ENCODE measurements at regions not wholly inside any gene's neighbourhood (a gene's known extent, or its start where the extent isn't known, plus 50 kb on each side); places are given as distances from the start of the nearest gene placed in this dataset.

DNA sequence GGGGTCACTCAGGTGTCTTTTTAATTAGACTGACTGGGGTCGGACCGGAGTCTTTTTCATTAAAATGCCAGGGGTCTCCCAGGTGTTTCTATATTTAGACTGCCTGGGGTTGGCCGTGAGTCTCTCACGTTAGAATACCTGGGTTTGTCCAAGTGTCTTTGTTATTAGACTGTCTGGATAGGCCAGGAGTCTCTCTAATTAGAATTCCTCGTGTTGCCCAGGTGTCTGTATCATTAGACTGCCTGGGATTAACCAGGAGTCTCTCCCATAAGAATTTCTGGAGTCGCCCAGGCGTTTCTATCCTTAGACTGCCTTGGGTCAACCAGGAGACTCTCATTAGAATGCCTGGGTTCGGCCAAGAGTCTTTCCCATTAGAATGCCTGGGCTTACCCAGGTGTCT is 1445.7 kb downstream of the UQCRFS1 start:
- TF ChIP-seq GABPA (IDR thresholded peaks at IDR 0.05; ENCODE audit: low read depth): no peak
- no peak for TF ChIP-seq POU2F2 (IDR thresholded peaks at IDR 0.05; ENCODE audit: borderline replicate concordance, low read depth, low read length)
- TF ChIP-seq, protein P1, sequence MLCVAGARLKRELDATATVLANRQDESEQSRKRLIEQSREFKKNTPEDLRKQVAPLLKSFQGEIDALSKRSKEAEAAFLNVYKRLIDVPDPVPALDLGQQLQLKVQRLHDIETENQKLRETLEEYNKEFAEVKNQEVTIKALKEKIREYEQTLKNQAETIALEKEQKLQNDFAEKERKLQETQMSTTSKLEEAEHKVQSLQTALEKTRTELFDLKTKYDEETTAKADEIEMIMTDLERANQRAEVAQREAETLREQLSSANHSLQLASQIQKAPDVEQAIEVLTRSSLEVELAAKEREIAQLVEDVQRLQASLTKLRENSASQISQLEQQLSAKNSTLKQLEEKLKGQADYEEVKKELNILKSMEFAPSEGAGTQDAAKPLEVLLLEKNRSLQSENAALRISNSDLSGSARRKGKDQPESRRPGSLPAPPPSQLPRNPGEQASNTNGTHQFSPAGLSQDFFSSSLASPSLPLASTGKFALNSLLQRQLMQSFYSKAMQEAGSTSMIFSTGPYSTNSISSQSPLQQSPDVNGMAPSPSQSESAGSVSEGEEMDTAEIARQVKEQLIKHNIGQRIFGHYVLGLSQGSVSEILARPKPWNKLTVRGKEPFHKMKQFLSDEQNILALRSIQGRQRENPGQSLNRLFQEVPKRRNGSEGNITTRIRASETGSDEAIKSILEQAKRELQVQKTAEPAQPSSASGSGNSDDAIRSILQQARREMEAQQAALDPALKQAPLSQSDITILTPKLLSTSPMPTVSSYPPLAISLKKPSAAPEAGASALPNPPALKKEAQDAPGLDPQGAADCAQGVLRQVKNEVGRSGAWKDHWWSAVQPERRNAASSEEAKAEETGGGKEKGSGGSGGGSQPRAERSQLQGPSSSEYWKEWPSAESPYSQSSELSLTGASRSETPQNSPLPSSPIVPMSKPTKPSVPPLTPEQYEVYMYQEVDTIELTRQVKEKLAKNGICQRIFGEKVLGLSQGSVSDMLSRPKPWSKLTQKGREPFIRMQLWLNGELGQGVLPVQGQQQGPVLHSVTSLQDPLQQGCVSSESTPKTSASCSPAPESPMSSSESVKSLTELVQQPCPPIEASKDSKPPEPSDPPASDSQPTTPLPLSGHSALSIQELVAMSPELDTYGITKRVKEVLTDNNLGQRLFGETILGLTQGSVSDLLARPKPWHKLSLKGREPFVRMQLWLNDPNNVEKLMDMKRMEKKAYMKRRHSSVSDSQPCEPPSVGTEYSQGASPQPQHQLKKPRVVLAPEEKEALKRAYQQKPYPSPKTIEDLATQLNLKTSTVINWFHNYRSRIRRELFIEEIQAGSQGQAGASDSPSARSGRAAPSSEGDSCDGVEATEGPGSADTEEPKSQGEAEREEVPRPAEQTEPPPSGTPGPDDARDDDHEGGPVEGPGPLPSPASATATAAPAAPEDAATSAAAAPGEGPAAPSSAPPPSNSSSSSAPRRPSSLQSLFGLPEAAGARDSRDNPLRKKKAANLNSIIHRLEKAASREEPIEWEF (IDR thresholded peaks at IDR 0.05; ENCODE audit: insufficient replicate concordance, low read depth, low read length): no peak
- no peak for TF ChIP-seq IKZF2 (IDR thresholded peaks at IDR 0.05)
- TF ChIP-seq, protein P2, sequence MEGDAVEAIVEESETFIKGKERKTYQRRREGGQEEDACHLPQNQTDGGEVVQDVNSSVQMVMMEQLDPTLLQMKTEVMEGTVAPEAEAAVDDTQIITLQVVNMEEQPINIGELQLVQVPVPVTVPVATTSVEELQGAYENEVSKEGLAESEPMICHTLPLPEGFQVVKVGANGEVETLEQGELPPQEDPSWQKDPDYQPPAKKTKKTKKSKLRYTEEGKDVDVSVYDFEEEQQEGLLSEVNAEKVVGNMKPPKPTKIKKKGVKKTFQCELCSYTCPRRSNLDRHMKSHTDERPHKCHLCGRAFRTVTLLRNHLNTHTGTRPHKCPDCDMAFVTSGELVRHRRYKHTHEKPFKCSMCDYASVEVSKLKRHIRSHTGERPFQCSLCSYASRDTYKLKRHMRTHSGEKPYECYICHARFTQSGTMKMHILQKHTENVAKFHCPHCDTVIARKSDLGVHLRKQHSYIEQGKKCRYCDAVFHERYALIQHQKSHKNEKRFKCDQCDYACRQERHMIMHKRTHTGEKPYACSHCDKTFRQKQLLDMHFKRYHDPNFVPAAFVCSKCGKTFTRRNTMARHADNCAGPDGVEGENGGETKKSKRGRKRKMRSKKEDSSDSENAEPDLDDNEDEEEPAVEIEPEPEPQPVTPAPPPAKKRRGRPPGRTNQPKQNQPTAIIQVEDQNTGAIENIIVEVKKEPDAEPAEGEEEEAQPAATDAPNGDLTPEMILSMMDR (IDR thresholded peaks at IDR 0.05 in 2 of 3, conservative IDR thresholded peaks at IDR 0.05 in 1 of 3; ENCODE audit: control insufficient read depth in 2 of 3, extremely low read depth in 1 of 3, insufficient read depth in 1 of 3, low read depth in 3 of 3, low read length in 3 of 3): no peak
- no peak for TF ChIP-seq NFXL1 (IDR thresholded peaks at IDR 0.05; ENCODE audit: borderline replicate concordance)
- TF ChIP-seq PAX8 (IDR thresholded peaks at IDR 0.05): no peak
- TF ChIP-seq CHD4 (IDR thresholded peaks at IDR 0.05): no peak
- no peak for TF ChIP-seq ZBED1 (IDR thresholded peaks at IDR 0.05; ENCODE audit: borderline replicate concordance)
- TF ChIP-seq TCF12 (IDR thresholded peaks at IDR 0.05; ENCODE audit: low read depth, low read length): no peak
- no peak for TF ChIP-seq BMI1 (IDR thresholded peaks at IDR 0.05; ENCODE audit: borderline replicate concordance)
